Heart left ventricle (tissue), 13 donors: ENCODE measurements at regions not wholly inside any gene's neighbourhood (a gene's known extent, or its start where the extent isn't known, plus 50 kb on each side); places are given as distances from the start of the nearest gene placed in this dataset.
"Not testable (repeated sequence)": the region's sequence is repeated elsewhere in the genome, so short reads cannot be mapped to it uniquely, and the experiment has no call there.

Source experiments
- POLR2A ChIP-seq, 2 donors: fragments of 450-650 bp; IDR thresholded peaks; one replicate each; pipeline ENCODE4 v1.6.1; 2017; ENCODE audit warnings: antibody characterized with exemption in 2 of 2, mild to moderate bottlenecking in 2 of 2, moderate library complexity in 2 of 2
- TF ChIP-seq, protein P1 (sequence below), 12 donors: fragments of 200-600 bp; sonication (generic) in 4 of 12; IDR thresholded peaks; one replicate each; pipeline versions ENCODE4 v1.5.0 to v1.8.0; 2018 to 2022; ENCODE audit warnings: antibody characterized with exemption in 12 of 12, mild to moderate bottlenecking in 5 of 12
- donor health status: ischemic (EF 13 %, LVEDD 7.1; RV severe dilation, severe dysfunction).
- donor health status: DM: no; HTN: yes; CAD: no.
- donor health status: DM: no; HTN: no; CAD: no.
- donor health status: ischemic (EF 25% LVEDD 6.9; RV normal size, moderate dysfunction).
- donor health status: ischemic (EF 25% LVEDD 5.7; RV mildly dilated, moderate dysfunction).
- donor health status: ischemic (EF 35%, LVEDD 5.7; RV mildly dilated, moderate dysfunction).
- donor health status: nonischemic (EF 11% LVEDD 7.7; RV severe dilation, severe dysfunction).
- donor health status: DM: yes; HTN: yes; CAD: no.
- donor health status: PGD.
- donor health status: ischemic (EF 29% LVEDD 5.4; RV normal size, mild dysfunction).
- donor health status: nonischemic (EF 23%, LVEDD 6.1; RV moderate dilation, normal function).

GRCh38 chr17:69698352-69698751 lies 283.9 kb downstream of the MAP2K6 start:
- TF ChIP-seq, protein P1, sequence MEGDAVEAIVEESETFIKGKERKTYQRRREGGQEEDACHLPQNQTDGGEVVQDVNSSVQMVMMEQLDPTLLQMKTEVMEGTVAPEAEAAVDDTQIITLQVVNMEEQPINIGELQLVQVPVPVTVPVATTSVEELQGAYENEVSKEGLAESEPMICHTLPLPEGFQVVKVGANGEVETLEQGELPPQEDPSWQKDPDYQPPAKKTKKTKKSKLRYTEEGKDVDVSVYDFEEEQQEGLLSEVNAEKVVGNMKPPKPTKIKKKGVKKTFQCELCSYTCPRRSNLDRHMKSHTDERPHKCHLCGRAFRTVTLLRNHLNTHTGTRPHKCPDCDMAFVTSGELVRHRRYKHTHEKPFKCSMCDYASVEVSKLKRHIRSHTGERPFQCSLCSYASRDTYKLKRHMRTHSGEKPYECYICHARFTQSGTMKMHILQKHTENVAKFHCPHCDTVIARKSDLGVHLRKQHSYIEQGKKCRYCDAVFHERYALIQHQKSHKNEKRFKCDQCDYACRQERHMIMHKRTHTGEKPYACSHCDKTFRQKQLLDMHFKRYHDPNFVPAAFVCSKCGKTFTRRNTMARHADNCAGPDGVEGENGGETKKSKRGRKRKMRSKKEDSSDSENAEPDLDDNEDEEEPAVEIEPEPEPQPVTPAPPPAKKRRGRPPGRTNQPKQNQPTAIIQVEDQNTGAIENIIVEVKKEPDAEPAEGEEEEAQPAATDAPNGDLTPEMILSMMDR (IDR thresholded peaks at IDR 0.05), result not testable (repeated sequence)
- TF ChIP-seq POLR2A (IDR thresholded peaks at IDR 0.05), result not testable (repeated sequence)
